Small intestine (tissue), 7 donors: ENCODE measurements at regions not wholly inside any gene's neighbourhood (a gene's known extent, or its start where the extent isn't known, plus 50 kb on each side); places are given as distances from the start of the nearest gene placed in this dataset.

Experiments
- DNase-seq, 2 donors: peaks; one replicate each; pipeline versions ENCODE4 v3.0.0 to v3.0.0-alpha.2; 2013
- FAIRE-seq: peaks from 2 replicates; lab custom pipeline; 2012; peaks lifted over from hg19 to GRCh38; lab: Jason Lieb, UNC
- H3K27ac ChIP-seq, 3 donors: one replicate each; pipeline ENCODE4 v1.5.1; 2013; ENCODE audit warnings: low read length in 2 of 3, mild to moderate bottlenecking in 2 of 3, control low read depth in 1 of 3, inconsistent platforms in 1 of 3, low read depth in 1 of 3, moderate library complexity in 1 of 3
- H3K27me3 ChIP-seq, 3 donors: one replicate each; pipeline ENCODE4 v1.6.1; 2013; ENCODE audit warnings: low read length in 3 of 3, inconsistent platforms in 1 of 3; ENCODE audit not compliant: control insufficient read depth in 3 of 3, insufficient read depth in 3 of 3
- H3K36me3 ChIP-seq, 3 donors: one replicate each; pipeline ENCODE4 v1.6.1; 2013; ENCODE audit warnings: low read length in 3 of 3, inconsistent platforms in 1 of 3, low read depth in 1 of 3, mild to moderate bottlenecking in 1 of 3, moderate library complexity in 1 of 3; ENCODE audit not compliant: control insufficient read depth in 3 of 3, insufficient read depth in 2 of 3
- H3K4me1 ChIP-seq, 3 donors: one replicate each; pipeline ENCODE4 v1.6.1; 2013; ENCODE audit warnings: low read length in 2 of 3, inconsistent platforms in 1 of 3, low read depth in 1 of 3, mild to moderate bottlenecking in 1 of 3, moderate library complexity in 1 of 3; ENCODE audit not compliant: control insufficient read depth in 3 of 3, insufficient read depth in 2 of 3
- H3K4me3 ChIP-seq, 3 donors: one replicate each; pipeline ENCODE4 v1.5.1; 2013; ENCODE audit warnings: low read length in 3 of 3, control low read depth in 1 of 3, inconsistent platforms in 1 of 3, low read depth in 1 of 3, mild to moderate bottlenecking in 1 of 3, moderate library complexity in 1 of 3
- H3K9me3 ChIP-seq, 2 donors: one replicate each; pipeline ENCODE4 v1.6.1; 2013; ENCODE audit warnings: low read depth in 1 of 2, low read length in 1 of 2; ENCODE audit not compliant: control insufficient read depth in 2 of 2, insufficient read depth in 1 of 2
- WGBS, 3 donors: extraction: QIAGEN DNeasy Blood & Tissue Kit; methylation state at CpG; one replicate each; pipeline ENCODE4 v1.1.7; 2013; 5-methylcytosine and 5-hydroxymethylcytosine counted together
- donor health status: healthy with polysubstance abuse.
- donor health status: control.
- donor health status: control.
- donor health status: Bipolar disorder and iron deficiency.
- donor health status: healthy.

- Histone ChIP-seq H3K27me3 (no peaks in the 10 kb centered on the region), H3K4me3 (no peak overlapping the region), H3K27ac (no peak overlapping the region), H3K9me3 (no peaks in the 10 kb centered on the region), H3K36me3 (no peaks in the 10 kb centered on the region), H3K4me1 (no peaks in the 10 kb centered on the region)
- FAIRE-seq (no peak), DNase-seq (no peak)
- WGBS, 3 donors, result 56 to 61% (median 57%) methylated on average over 2 of the region's 2 CpGs
Measured at GRCh38 chr9:32234451-32234850, 150.0 kb upstream of the ACO1 start.

GRCh38 chr9:32247168-32247567 is 137.3 kb upstream of the ACO1 start:
- WGBS, 3 donors, result 73 to 76% (median 73%) methylated on average over 3 of the region's 3 CpGs
- Histone ChIP-seq H3K27me3 (no peaks in the 10 kb centered on the region), H3K27ac (no peak overlapping the region), H3K4me1 (no peaks in the 10 kb centered on the region), H3K4me3 (no peak overlapping the region), H3K36me3 (no peaks in the 10 kb centered on the region), H3K9me3 (no peaks in the 10 kb centered on the region)
- DNase-seq (no peak), FAIRE-seq (no peak)

GRCh38 chr9:32248189-32248712 is 136.2 kb upstream of the ACO1 start:
- H3K4me1 ChIP-seq, result no peaks in the 10 kb centered on the region
- H3K36me3 ChIP-seq, result no peaks in the 10 kb centered on the region
- DNase-seq (no peak), FAIRE-seq (no peak)
- no peak overlapping the region for H3K4me3 ChIP-seq
- no peaks in the 10 kb centered on the region for H3K9me3 ChIP-seq
- no peaks in the 10 kb centered on the region for H3K27me3 ChIP-seq
- WGBS, 3 donors, result 22 to 58% (median 35%) methylated on average over 2 of the region's 2 CpGs
- H3K27ac ChIP-seq, result no peak overlapping the region

- H3K9me3 ChIP-seq, result no peaks in the 10 kb centered on the region
- no peak overlapping the region for H3K27ac ChIP-seq
- no peaks in the 10 kb centered on the region for H3K27me3 ChIP-seq
- H3K4me3 ChIP-seq, result no peak overlapping the region
- FAIRE-seq (no peak), DNase-seq (peak; percentile 45 to 63)
- no peaks in the 10 kb centered on the region for H3K36me3 ChIP-seq
- 1 to 6% (median 2%) methylated on average over 5 of the region's 5 CpGs for WGBS, 3 donors
- H3K4me1 ChIP-seq, result no peaks in the 10 kb centered on the region
Measured at GRCh38 chr9:32251539-32251938, 132.9 kb upstream of the ACO1 start.

- H3K4me3 ChIP-seq, result no peak overlapping the region
- H3K36me3 ChIP-seq, result no peaks in the 10 kb centered on the region
- no peaks in the 10 kb centered on the region for H3K4me1 ChIP-seq
- H3K27ac ChIP-seq, result no peak overlapping the region
- WGBS, 3 donors, result 44 to 57% (median 50%) methylated on average over 1 of the region's 1 CpG
- DNase-seq (no peak), FAIRE-seq (no peak)
- H3K27me3 ChIP-seq, result no peaks in the 10 kb centered on the region
- no peaks in the 10 kb centered on the region for H3K9me3 ChIP-seq
Measured at GRCh38 chr9:32253731-32254130, 130.7 kb upstream of the ACO1 start.

- no peaks in the 10 kb centered on the region for H3K4me1 ChIP-seq
- no peaks in the 10 kb centered on the region for H3K27me3 ChIP-seq
- DNase-seq, result no peak
- no peak for FAIRE-seq
- no peaks in the 10 kb centered on the region for H3K9me3 ChIP-seq
- no peak overlapping the region for H3K27ac ChIP-seq
- H3K4me3 ChIP-seq, result no peak overlapping the region
- no peaks in the 10 kb centered on the region for H3K36me3 ChIP-seq
- 80 to 88% (median 86%) methylated on average over 4 of the region's 4 CpGs for WGBS, 3 donors
Measured at GRCh38 chr9:32255026-32255425, 129.4 kb upstream of the ACO1 start.

GRCh38 chr9:32258482-32258881 is 126.0 kb upstream of the ACO1 start:
- H3K27me3 ChIP-seq, result no peaks in the 10 kb centered on the region
- 79 to 94% (median 84%) methylated on average over 2 of the region's 2 CpGs for WGBS, 3 donors
- no peaks in the 10 kb centered on the region for H3K9me3 ChIP-seq
- no peaks in the 10 kb centered on the region for H3K4me1 ChIP-seq
- DNase-seq, result no peak
- no peak overlapping the region for H3K27ac ChIP-seq
- no peaks in the 10 kb centered on the region for H3K36me3 ChIP-seq
- H3K4me3 ChIP-seq, result no peak overlapping the region
- no peak for FAIRE-seq

GRCh38 chr9:32260151-32260862 is 124.1 kb upstream of the ACO1 start:
- Histone ChIP-seq H3K36me3 (no peaks in the 10 kb centered on the region), H3K4me3 (no peak overlapping the region), H3K9me3 (no peaks in the 10 kb centered on the region), H3K27ac (no peak overlapping the region), H3K4me1 (no peaks in the 10 kb centered on the region), H3K27me3 (no peaks in the 10 kb centered on the region)
- DNase-seq, result no peak
- 79 to 80% (median 80%) methylated on average over 6 of the region's 6 CpGs for WGBS, 3 donors
- no peak for FAIRE-seq
